ENCODE measurements at regions not wholly inside any gene's neighbourhood (a gene's known extent, or its start where the extent isn't known, plus 50 kb on each side); places are given as distances from the start of the nearest gene placed in this dataset.

GRCh38 chr10:3963191-3963673 is 178.2 kb upstream of the KLF6 start:
- Histone ChIP-seq H3K27ac (no peak overlapping the region), H3K36me3 (no peaks in the 10 kb centered on the region), H3K4me3 (no peak overlapping the region), H3K27me3 (no peaks in the 10 kb centered on the region), H3K9me3 (no peaks in the 10 kb centered on the region), H3K4me1 (peaks cover 0 to 13% (median 2%) of the 10 kb centered on the region in 4 donors)
- no peak for DNase-seq
- intact Hi-C loops (cut with DNase I; ENCODE audit: low total_unique reads): no loop called here
- no peak for TF ChIP-seq CTCF (IDR thresholded peaks at IDR 0.05)

- intact Hi-C loops (cut with DNase I; ENCODE audit: low total_unique reads): no loop called here
- Histone ChIP-seq H3K4me3 (no peak overlapping the region), H3K36me3 (no peaks in the 10 kb centered on the region), H3K27me3 (no peaks in the 10 kb centered on the region), H3K9me3 (no peaks in the 10 kb centered on the region), H3K27ac (no peak overlapping the region), H3K4me1 (peaks cover 0 to 13% (median 2%) of the 10 kb centered on the region in 4 donors)
- TF ChIP-seq CTCF (IDR thresholded peaks at IDR 0.05): no peak
- DNase-seq: no peak
These were observed 176.1 kb upstream of the KLF6 start for GRCh38 chr10:3961082-3961481.

GRCh38 chr10:3960496-3960895 is 175.5 kb upstream of the KLF6 start:
- no peak for DNase-seq
- H3K27ac ChIP-seq: no peak overlapping the region
- no peaks in the 10 kb centered on the region for H3K27me3 ChIP-seq
- TF ChIP-seq CTCF (IDR thresholded peaks at IDR 0.05): no peak
- H3K36me3 ChIP-seq: no peaks in the 10 kb centered on the region
- H3K4me1 ChIP-seq: peaks cover 0 to 13% (median 2%) of the 10 kb centered on the region in 4 donors
- H3K4me3 ChIP-seq: no peak overlapping the region
- intact Hi-C loops (cut with DNase I; ENCODE audit: low total_unique reads): no loop called here
- H3K9me3 ChIP-seq: no peaks in the 10 kb centered on the region

- Histone ChIP-seq H3K27me3 (no peaks in the 10 kb centered on the region), H3K27ac (no peak overlapping the region), H3K4me1 (peaks cover 0 to 13% (median 2%) of the 10 kb centered on the region in 4 donors), H3K4me3 (no peak overlapping the region), H3K36me3 (no peaks in the 10 kb centered on the region), H3K9me3 (no peaks in the 10 kb centered on the region)
- intact Hi-C loops (cut with DNase I; ENCODE audit: low total_unique reads): no loop called here
- no peak for TF ChIP-seq CTCF (IDR thresholded peaks at IDR 0.05)
- no peak for DNase-seq
These were observed 174.6 kb upstream of the KLF6 start for GRCh38 chr10:3959370-3960325.

GRCh38 chr10:3958472-3958996 is 173.5 kb upstream of the KLF6 start:
- intact Hi-C loops (cut with DNase I; ENCODE audit: low total_unique reads): no loop called here
- DNase-seq: no peak
- Histone ChIP-seq H3K27ac (no peak overlapping the region), H3K36me3 (no peaks in the 10 kb centered on the region), H3K9me3 (no peaks in the 10 kb centered on the region), H3K4me1 (peaks cover 0 to 13% (median 2%) of the 10 kb centered on the region in 4 donors), H3K27me3 (no peaks in the 10 kb centered on the region), H3K4me3 (no peak overlapping the region)
- no peak for TF ChIP-seq CTCF (IDR thresholded peaks at IDR 0.05)
